Esophagus muscularis mucosa (tissue), 4 donors: ENCODE measurements at regions not wholly inside any gene's neighbourhood (a gene's known extent, or its start where the extent isn't known, plus 50 kb on each side); places are given as distances from the start of the nearest gene placed in this dataset.

Source experiments
- DNase-seq: peaks from one replicate; pipeline ENCODE4 v3.0.0-alpha.2; 2017; ENCODE audit errors: extremely low spot score
- H3K27ac ChIP-seq, 4 donors: fragments of 200-600 bp; sonication (generic); replicated peaks in 1 of 4; 1 replicate in 3 of 4; 2 replicates in 1 of 4; pipeline ENCODE4 v1.5.1; 2016 to 2019; ENCODE audit warnings: mild to moderate bottlenecking in 1 of 4
- H3K27me3 ChIP-seq, 4 donors: fragments of 200-600 bp; sonication (generic); one replicate each; pipeline versions ENCODE4 v1.5.1 to v1.6.0; 2016 to 2019
- H3K36me3 ChIP-seq, 4 donors: fragments of 200-600 bp; sonication (generic); one replicate each; pipeline ENCODE4 v1.5.1; 2016 to 2019
- H3K4me1 ChIP-seq, 4 donors: fragments of 200-600 bp; sonication (generic); one replicate each; pipeline ENCODE4 v1.5.1; 2016 to 2019
- H3K4me3 ChIP-seq, 4 donors: fragments of 200-600 bp; sonication (generic); 1 replicate in 2 of 4; 2 replicates in 2 of 4; pipeline ENCODE4 v1.5.1; 2016 to 2019; ENCODE audit warnings: mild to moderate bottlenecking in 4 of 4, moderate library complexity in 1 of 4
- H3K9me3 ChIP-seq, 4 donors: fragments of 200-600 bp; sonication (generic); 1 replicate in 3 of 4; 2 replicates in 1 of 4; pipeline ENCODE4 v1.5.1; 2016 to 2019
- EP300 ChIP-seq: sonication (generic); formaldehyde crosslinking; IDR thresholded peaks from one replicate; pipeline ENCODE4 v1.6.1; 2017; ENCODE audit warnings: antibody characterized with exemption
- POLR2A ChIP-seq: fragments of 450-650 bp; IDR thresholded peaks from one replicate; pipeline ENCODE4 v1.6.1; 2017; ENCODE audit warnings: antibody characterized with exemption, moderate library complexity, mild to moderate bottlenecking, low read depth
- POLR2AphosphoS5 ChIP-seq, 2 donors: sonication (generic); formaldehyde crosslinking; IDR thresholded peaks; one replicate each; pipeline ENCODE4 v1.6.1; 2017; ENCODE audit warnings: antibody characterized with exemption in 2 of 2
- WGBS: methylation state at CpG from one replicate; pipeline ENCODE4 v1.1.5; 2018; 5-methylcytosine and 5-hydroxymethylcytosine counted together
- intact Hi-C: fragments of 100-400 bp; cut with DNase I; formaldehyde crosslinking; loops from one replicate; pipeline ENCODE4 v1.15.1; 2023
- TF ChIP-seq, protein P1 (sequence below), 3 experiments: fragments of 200-600 bp in 2 of 3; fragments of 450-650 bp in 1 of 3; sonication (generic) in 2 of 3; IDR thresholded peaks; one replicate each; pipeline ENCODE4 v1.5.1; 2017 to 2019; ENCODE audit warnings: antibody characterized with exemption in 3 of 3, mild to moderate bottlenecking in 2 of 3, moderate library complexity in 1 of 3

DNA sequence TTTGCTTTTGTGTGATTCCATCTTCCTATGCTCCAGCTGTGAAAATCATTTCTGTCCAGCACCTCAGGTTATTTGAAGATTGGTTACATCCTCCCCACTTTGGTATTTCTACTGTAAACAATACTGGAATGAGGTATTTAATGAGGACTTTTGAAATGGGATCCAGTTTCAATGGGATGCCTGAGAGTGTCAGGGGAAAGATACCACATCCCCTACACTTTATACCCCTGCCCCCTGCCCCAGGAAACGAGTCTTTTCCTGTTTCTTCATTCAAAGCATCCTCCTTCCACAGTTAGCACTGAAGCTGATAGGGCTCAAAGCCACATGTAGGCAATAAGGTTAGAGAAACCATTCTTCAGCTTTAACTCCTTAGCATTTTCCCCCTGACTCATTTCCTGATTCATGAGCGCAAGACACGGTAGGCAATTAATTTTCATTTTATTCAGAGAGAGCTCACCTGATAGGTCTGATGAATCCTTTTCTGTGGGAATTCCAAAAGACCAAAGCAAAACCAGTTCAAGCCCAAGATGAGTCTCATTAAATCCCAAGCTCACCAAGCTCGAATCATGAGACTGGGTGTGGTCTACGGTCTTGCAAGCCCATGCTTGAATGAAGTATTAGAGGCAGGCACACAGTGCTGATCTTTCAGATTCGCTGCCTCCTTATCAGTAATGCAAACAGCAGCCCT, 143.6 kb upstream of the CRY1 start:
- no peak overlapping the region for H3K27ac ChIP-seq
- H3K4me1 ChIP-seq = no peaks in the 10 kb centered on the region
- H3K9me3 ChIP-seq = no peaks in the 10 kb centered on the region
- H3K4me3 ChIP-seq = no peak overlapping the region
- H3K27me3 ChIP-seq = peaks cover 0 to 44% (median 0%) of the 10 kb centered on the region in 4 donors
- DNase-seq = no peak
- TF ChIP-seq EP300 (no peak), POLR2A (no peak), POLR2AphosphoS5 (IDR thresholded peaks at IDR 0.05) (no peak)
- TF ChIP-seq, protein P1, sequence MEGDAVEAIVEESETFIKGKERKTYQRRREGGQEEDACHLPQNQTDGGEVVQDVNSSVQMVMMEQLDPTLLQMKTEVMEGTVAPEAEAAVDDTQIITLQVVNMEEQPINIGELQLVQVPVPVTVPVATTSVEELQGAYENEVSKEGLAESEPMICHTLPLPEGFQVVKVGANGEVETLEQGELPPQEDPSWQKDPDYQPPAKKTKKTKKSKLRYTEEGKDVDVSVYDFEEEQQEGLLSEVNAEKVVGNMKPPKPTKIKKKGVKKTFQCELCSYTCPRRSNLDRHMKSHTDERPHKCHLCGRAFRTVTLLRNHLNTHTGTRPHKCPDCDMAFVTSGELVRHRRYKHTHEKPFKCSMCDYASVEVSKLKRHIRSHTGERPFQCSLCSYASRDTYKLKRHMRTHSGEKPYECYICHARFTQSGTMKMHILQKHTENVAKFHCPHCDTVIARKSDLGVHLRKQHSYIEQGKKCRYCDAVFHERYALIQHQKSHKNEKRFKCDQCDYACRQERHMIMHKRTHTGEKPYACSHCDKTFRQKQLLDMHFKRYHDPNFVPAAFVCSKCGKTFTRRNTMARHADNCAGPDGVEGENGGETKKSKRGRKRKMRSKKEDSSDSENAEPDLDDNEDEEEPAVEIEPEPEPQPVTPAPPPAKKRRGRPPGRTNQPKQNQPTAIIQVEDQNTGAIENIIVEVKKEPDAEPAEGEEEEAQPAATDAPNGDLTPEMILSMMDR (IDR thresholded peaks at IDR 0.05) = no peak
- intact Hi-C loops = no loop called here
- no peaks in the 10 kb centered on the region for H3K36me3 ChIP-seq
- 30% methylated on average over 6 of the region's 6 CpGs for WGBS

DNA sequence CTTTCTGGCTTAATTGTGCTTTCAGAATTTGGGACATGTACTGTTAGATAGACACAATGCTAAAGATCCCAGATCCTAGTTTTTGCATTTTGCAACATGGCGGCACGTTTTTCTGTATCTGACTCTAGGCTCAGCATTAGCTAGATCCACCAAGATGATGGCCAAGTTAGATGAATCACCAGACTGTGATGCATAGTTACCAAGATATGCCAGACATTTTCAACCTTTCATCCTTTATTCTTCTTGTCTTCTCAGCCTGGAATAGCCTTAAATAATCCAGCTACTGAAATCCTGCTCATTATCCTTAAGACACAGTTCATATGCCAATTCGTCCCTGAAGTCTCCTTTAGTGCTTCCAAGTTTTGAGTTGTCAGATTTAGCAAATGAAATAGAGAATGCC, 144.9 kb upstream of the CRY1 start:
- TF ChIP-seq POLR2AphosphoS5 (IDR thresholded peaks at IDR 0.05) = no peak
- TF ChIP-seq, protein P1 (IDR thresholded peaks at IDR 0.05) = no peak
- TF ChIP-seq EP300 = no peak
- no peak for TF ChIP-seq POLR2A
- Histone ChIP-seq H3K27me3 (peaks cover 0 to 40% (median 0%) of the 10 kb centered on the region in 4 donors), H3K4me1 (no peaks in the 10 kb centered on the region), H3K9me3 (no peaks in the 10 kb centered on the region), H3K4me3 (no peak overlapping the region), H3K27ac (no peak overlapping the region), H3K36me3 (no peaks in the 10 kb centered on the region)
- intact Hi-C loops = no loop called here
- no peak for DNase-seq
- WGBS = 82% methylated on average over 3 of the region's 3 CpGs

DNA sequence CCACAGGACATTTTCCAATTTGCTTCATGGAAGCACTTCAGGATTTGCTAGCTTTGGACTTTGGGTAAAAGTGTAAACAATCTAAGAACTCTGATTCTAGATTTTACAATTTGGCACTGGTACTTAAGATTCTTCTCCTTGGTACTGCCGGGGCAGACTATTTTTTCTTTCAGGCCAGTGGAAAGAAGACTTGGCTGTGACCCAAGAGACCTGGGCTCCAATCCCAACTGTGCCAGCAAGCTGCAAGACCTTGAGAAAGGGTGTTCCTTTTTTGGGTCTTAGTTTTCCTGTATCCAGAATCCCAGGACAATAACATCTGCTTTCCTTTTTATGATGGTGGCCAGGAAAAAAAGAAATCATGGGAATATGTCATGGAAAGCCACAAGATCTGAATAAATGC, 148.1 kb upstream of the CRY1 start:
- H3K27ac ChIP-seq = no peak overlapping the region
- WGBS = 40% methylated on average over 1 of the region's 1 CpG
- H3K9me3 ChIP-seq = no peaks in the 10 kb centered on the region

DNA sequence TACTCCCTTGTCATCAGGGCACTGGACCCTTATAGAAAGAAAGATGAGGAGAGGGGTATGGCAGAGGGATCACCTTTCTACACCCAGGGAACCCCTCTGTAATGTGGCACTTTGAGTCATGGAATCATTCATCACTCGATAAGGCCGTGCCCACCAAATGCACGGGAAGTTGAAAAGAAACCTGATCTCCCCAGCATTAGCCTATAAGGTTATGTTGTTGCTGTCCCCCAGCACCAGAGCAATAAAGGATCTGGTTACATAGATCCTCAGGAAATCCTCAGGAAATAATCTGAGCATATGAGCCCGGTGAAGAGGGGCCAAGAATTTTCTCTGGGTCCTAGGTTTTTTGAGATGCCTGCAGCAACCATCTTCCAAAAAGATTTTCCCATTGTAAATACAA, 148.8 kb upstream of the CRY1 start:
- no peaks in the 10 kb centered on the region for H3K9me3 ChIP-seq
- 20% methylated on average over 4 of the region's 4 CpGs for WGBS
- H3K4me1 ChIP-seq = no peaks in the 10 kb centered on the region
- intact Hi-C loops = no loop called here
- no peaks in the 10 kb centered on the region for H3K36me3 ChIP-seq
- no peak for TF ChIP-seq EP300
- TF ChIP-seq POLR2AphosphoS5 (IDR thresholded peaks at IDR 0.05) = no peak
- no peak for TF ChIP-seq POLR2A
- TF ChIP-seq, protein P1 (IDR thresholded peaks at IDR 0.05) = no peak
- no peak overlapping the region for H3K4me3 ChIP-seq
- peaks cover 0 to 32% (median 0%) of the 10 kb centered on the region in 4 donors for H3K27me3 ChIP-seq
- H3K27ac ChIP-seq = no peak overlapping the region
- DNase-seq = no peak

More for the DNA sequence above, 148.1 kb upstream of the CRY1 start:
- Histone ChIP-seq H3K4me1 (no peaks in the 10 kb centered on the region), H3K36me3 (no peaks in the 10 kb centered on the region), H3K4me3 (no peak overlapping the region), H3K27me3 (peaks cover 0 to 32% (median 0%) of the 10 kb centered on the region in 4 donors)
- intact Hi-C loops = no loop called here
- no peak for TF ChIP-seq POLR2A
- TF ChIP-seq EP300 = no peak
- TF ChIP-seq, protein P1 (IDR thresholded peaks at IDR 0.05) = no peak
- no peak for TF ChIP-seq POLR2AphosphoS5 (IDR thresholded peaks at IDR 0.05)
- no peak for DNase-seq

DNA sequence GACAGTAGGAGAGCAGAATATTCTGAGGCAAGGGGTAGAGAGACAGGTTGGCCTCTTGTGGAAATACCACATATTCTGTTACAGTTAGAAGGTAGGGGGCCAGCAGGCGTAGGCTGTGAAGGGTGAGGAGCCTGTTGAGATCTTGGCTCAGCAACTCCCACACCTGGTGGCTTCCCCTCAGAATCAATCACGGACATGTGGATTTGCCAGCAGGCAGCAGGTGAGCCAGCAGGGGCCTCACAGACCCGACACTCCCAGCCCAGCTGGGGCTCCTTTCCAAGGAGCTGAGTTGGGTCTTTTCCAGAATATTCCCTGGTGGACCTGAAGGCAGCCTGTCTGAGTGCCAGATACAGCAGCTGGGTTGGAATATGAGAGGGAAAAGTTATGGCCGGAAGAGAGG, 150.0 kb upstream of the CRY1 start:
- TF ChIP-seq EP300 (no peak), POLR2A (no peak)
- TF ChIP-seq, protein P1 (IDR thresholded peaks at IDR 0.05) = no peak
- H3K9me3 ChIP-seq = no peaks in the 10 kb centered on the region
- H3K36me3 ChIP-seq = no peaks in the 10 kb centered on the region

More for the DNA sequence above, 150.0 kb upstream of the CRY1 start:
- no peak for DNase-seq
- intact Hi-C loops = no loop called here
- no peak overlapping the region for H3K4me3 ChIP-seq
- H3K4me1 ChIP-seq = no peaks in the 10 kb centered on the region
- H3K27me3 ChIP-seq = peaks cover 0 to 32% (median 0%) of the 10 kb centered on the region in 4 donors
- WGBS = 46% methylated on average over 4 of the region's 4 CpGs
- no peak overlapping the region for H3K27ac ChIP-seq
